Caki2 (cell line): ENCODE measurements at regions not wholly inside any gene's neighbourhood (a gene's known extent, or its start where the extent isn't known, plus 50 kb on each side); places are given as distances from the start of the nearest gene placed in this dataset.

Experiments used
- DNase-seq: peaks from one replicate; pipeline ENCODE4 v3.0.0-alpha.2; 2015; ENCODE audit warnings: low read depth
- in situ Hi-C: cut with HindIII; loops from 2 replicates; pipeline ENCODE4 v1.10.0; 2016; ENCODE audit warnings: low sequenced_read_pairs, low pct_unique_long_range_greater_than_20kb, mixed read lengths

DNA sequence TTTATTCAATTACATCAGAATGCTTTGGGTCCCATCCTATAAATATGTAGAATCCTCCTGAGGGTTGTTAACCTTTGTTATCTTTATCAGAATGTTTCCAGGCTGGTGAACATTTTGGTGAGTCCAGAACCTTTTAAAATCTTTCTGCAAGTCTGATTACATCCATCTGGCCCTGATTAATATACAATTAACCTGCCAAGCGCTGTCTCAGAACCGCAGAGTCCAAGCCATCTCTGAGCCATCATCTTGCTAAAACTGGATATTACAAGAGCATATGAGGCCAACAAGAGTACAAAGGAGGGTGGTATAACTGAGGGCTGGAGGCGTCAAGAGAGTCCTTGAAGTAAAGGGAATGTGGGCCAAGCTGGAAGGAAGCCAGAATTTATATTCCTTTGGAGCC lies 88.6 kb upstream of the ZC3H11B start:
- no peak for DNase-seq
- in situ Hi-C loops = no loop called here

DNA sequence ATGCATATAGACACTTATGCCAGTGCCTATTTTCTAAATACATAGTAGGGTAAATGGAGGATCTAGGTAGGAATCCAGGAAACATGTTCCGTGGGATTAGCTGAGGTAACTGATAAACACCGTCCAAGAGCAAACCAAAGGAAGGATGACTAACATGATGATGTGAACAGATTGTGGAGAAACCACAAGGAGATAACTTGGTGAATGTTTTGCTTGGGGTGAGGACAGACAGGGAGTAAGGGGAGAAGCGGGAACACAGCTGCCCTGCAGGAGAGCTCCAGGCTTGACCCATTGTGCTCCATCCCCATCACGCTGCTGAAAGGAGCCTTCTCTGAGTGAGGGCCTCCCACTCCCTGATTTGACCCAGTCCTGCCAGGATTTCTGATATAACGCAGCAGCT lies 87.0 kb upstream of the ZC3H11B start:
- in situ Hi-C loops = no loop called here
- DNase-seq = no peak

DNA sequence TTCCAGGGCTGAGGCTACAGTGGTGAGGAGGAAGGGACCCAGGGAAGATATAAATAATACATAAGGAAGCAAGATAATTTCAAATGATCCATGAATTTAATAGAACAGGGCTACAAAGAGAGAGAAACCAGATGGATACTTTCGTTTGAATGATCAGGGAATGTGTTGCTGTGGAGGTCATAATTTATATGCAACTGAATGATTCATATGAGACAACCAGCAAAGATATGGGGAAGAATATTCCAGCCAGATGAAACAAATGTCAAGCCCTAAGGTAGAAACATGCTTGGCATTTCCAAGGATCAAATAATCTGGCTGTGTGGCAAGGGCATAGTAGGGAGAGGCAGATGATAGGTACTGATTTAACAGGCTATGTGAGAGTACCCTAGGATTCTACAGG lies 84.8 kb upstream of the ZC3H11B start:
- in situ Hi-C loops = no loop called here
- DNase-seq = no peak

DNA sequence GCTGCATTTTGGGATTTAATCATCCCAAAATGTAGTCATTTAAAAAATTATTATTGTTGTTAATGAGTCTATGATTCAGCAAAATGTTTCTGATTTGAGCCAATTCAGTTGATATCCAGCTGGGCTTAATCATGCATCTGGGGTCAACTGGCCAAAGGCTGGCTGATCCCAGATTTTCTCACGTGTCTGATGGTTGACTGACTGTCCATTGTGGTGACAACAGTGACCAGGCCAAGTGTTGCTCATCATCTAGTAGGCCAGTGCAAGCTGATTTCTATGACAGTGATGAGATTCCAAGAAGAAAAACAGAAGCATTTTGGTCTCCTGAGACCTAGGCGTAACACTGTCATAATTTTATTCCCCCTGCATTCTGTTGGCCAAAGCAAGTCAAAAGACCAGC lies 80.1 kb upstream of the ZC3H11B start:
- in situ Hi-C loops = no loop called here
- DNase-seq = no peak

DNA sequence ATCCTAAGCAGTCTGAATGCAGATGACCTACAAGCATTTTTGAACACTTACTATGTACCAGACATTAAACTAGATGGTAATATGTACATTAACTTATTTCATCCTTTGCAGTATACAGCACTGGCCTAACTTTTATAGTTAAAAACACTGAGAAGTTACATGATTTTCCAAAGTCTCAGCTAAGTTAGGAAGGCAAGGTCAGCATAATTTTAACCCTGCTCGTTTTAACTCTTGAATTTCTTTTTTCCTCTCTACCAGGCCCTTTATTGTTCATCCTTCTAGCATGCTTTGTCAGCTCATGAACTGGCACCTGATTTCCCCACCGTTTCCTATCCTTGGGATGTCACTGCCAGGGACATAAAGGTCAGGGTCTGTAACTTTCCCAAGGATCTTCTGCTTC lies 76.9 kb upstream of the ZC3H11B start:
- in situ Hi-C loops = no loop called here
- DNase-seq = no peak

DNA sequence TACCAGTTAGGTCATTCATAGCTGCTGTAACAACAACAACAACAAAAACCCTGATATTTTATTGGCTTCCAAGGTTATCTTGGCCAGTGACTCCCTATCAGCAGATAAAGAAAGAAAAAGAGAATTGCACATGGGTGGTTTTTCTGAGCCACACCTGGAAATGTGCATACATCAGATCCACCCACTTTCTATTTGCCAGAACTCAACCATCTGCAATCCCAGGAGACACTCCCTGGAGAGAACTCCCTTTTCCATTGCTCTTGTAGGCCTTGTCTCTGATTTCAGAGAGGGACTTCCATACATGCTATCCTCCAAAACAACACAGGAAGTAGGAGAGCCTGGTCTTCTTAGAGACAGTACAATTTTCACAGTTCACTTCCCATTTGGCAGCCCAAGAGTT lies 74.9 kb upstream of the ZC3H11B start:
- DNase-seq = no peak
- in situ Hi-C loops = no loop called here

DNA sequence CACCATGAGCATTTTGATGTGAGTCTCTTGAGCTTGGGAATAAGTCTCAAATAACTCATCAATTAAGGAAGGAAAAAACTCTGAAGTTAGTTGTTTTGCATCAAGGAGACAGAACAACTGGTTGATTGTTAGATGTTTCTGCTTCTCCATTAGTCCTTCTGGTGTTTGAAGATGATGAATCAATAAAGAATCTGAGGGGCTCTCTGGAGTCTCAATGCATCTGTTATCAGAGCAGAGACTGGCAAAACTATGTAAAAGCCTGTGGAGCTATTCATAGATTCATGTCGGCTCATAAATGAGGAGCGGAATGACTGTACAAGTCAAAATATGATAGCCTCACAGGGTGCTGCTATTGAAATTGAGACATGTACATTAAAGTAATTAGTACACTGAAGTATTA lies 73.3 kb upstream of the ZC3H11B start:
- DNase-seq = no peak
- in situ Hi-C loops = no loop called here

DNA sequence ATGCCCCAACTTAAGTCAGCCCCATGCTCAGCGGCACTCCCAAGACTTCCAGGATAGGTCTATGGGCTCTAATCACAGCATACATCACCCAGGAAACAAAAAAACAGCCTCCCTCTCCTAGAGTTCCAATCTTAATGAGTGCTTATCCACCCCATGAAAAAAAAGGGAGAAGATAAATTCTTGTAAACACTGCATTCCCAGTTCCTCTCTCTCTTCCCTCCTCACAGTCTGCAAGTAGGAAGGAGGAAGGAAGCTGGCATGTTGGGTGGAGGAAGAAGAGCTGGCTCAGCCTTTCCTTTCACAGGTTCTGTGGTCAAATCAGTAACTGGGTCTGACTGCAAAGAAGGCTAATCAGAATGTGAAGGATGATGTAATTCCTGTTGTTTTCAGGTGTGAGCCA lies 69.9 kb upstream of the ZC3H11B start:
- DNase-seq = no peak
- in situ Hi-C loops = no loop called here

DNA sequence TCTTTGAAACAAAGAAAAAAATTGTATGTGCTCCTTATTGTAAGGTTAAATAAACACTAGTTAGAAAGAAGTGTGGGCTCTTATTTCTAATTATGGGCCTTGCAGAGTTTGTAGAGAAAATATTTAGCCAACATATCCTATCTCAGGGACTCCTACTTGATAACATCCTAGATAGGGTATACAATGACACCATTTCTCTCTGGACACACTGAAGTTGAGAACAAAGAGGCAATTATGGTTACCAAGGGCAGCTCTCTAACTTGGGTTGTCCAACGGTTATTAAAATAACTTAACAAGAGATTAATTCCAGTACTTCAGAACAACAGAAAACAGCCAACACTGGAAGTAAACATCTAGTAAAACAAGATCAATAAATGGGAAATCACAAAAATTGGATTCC lies 69.0 kb upstream of the ZC3H11B start:
- no peak for DNase-seq
- in situ Hi-C loops = no loop called here

DNA sequence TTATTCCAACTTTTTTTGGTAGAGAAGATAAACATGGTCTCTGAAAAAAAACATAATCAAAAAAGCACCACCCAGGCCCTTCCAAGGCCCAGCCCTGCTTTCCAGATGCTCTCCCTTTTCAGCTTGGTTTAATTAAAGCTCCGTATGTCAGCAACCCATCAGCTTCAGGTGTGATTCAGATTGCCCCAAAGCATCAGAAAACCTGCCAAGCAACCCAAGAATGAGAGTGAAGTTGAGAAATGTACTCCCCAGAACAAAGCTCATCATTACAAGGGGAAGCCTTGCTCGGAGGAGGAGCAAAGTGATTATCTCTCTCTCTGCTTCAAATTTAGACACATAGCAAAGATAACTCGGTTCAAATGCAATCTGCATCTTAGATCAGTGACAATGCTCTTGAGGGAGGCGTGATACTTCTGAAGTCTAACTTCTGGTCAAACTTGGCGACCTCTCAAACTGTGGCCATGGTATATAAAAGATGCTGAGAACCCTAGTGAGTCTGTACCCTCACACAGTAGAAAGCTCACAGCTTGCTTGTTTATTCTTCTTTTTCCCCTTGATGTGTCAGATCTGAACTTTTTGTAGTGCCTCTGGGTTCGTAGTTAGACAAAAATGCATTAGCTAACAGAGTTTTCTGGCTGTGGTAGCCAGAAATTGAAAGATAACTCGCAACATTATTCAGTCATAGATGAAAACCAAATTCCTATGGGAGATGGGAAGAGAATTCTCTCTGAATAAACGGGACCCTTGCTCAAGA lies 63.3 kb upstream of the ZC3H11B start:
- in situ Hi-C loops = no loop called here
- no peak for DNase-seq

DNA sequence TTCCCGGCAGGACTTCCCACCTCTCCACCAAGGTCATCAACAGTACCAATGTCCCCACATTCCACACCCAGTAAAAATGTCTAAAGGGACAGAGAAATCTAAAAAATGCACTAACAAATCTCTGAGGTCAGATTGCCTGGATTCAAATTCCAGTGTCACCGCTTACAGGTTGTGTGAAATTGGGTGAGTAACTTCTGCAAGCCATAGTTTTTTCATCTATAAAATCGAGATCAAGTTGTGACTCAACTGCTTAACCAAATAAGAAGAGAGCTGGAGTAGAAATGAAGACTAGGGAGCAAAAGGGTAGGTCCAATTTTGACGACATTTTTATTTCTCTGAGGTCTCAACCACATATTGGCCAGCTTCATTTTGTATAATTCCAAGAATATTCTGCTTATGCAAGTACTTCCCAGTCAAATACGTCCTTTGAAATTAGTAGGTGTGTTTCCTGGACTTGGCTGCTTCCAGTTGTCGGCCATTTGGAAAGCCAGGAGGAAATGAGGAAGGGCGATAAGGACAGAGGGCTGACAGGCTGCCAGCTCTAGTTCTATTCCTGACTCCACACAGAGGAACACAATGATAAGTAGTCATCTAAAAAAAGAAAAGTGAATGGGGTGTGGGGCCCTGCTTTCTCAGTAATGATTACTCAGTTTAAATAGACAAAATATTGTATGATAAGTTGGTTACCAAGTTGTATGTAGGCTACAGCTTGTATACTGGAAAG lies 57.7 kb upstream of the ZC3H11B start:
- in situ Hi-C loops = no loop called here
- no peak for DNase-seq

DNA sequence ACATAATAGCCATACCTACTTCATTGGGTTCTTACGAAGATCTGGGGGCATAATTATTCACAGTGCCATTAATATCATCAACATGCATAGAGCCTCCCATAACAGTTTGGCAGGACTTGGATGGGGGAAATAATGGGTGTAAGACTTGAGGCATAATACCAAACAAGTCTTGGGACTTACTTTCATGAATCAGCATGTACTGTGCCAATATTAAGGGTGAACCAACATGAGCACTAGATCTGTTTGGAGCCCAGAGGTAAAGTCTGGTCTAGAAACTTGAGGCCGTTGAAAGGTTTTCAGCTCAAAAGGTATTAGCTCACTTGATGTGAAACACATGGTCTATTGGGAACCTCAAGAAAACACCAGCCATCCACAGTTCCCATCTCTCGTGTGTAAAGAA lies 56.7 kb upstream of the ZC3H11B start:
- DNase-seq = no peak
- in situ Hi-C loops = no loop called here

DNA sequence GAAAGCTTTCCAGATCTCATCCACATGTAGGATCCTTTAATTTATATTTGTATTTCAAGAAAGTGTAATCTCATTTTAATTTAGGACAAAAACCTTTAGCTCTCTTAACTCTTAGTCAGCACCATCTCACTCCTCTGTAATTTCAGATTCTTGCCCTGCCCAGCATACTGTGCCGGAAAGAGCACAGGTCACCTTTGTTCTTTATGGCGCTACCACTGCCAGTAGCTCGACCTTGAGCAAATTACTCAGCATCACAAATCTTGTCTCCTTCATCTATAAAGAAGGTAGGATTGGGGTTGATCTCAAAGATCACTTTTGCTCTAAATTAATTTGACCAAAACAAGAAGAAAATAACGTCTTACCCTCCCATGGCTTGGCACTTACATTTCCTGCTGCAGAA lies 56.1 kb upstream of the ZC3H11B start:
- in situ Hi-C loops = no loop called here

DNA sequence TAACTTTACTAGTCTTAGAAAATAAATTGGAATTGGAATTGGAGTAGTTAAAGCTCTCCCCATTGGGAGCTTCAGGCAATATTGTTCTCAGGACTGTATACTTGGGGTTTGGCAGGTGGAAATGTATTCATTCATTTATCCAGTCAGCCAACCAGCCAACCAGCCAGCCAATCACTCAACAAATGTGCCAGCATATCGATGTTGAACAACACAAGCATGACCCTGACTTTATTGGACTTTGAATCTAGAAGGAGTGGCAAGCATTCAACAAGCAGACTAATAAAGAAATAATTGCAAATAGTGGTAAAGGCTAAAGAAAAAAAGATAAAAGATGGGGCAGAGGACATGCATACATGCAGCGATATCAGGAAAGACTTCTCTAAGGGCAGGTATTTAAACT lies 55.5 kb upstream of the ZC3H11B start:
- DNase-seq = no peak
- in situ Hi-C loops = no loop called here

More for the DNA sequence above, 56.1 kb upstream of the ZC3H11B start:
- no peak for DNase-seq

DNA sequence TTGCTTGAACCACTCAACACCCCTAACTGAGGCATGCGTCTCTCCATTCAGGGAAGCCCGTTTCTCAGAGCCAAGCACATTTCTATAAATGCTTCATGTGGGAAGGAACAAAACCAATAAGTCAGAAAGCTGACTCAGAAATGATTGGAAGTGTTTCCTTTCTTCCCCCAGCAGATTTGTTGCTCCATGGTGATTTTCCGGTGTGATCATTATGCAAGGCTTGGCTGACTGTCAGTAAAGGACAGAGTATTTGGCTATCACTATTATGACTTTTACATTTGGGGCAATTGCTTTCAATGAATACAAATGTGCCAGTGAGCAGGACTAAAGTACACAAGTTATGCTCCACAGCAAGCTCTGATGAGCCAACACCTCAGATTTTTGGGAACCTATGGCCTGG lies 53.3 kb upstream of the ZC3H11B start:
- in situ Hi-C loops = no loop called here
- no peak for DNase-seq

DNA sequence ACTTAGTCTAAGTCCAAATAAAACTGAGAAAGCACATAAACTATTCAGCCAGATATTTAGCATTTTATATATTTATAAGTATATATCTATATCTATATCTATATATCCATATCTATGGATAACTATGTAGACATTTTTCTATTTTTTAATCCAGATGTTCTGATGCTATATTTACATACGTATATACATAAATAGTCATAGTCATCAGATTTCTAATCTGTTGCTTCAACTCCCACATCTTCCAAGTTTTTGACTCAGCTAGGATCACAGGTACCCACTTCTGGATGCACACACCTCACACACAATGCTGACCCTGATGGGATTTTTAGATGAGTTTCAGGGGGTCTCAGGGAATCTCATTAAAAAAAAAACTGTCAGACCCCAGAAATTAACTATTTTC lies 52.2 kb upstream of the ZC3H11B start:
- no peak for DNase-seq
- in situ Hi-C loops = no loop called here

DNA sequence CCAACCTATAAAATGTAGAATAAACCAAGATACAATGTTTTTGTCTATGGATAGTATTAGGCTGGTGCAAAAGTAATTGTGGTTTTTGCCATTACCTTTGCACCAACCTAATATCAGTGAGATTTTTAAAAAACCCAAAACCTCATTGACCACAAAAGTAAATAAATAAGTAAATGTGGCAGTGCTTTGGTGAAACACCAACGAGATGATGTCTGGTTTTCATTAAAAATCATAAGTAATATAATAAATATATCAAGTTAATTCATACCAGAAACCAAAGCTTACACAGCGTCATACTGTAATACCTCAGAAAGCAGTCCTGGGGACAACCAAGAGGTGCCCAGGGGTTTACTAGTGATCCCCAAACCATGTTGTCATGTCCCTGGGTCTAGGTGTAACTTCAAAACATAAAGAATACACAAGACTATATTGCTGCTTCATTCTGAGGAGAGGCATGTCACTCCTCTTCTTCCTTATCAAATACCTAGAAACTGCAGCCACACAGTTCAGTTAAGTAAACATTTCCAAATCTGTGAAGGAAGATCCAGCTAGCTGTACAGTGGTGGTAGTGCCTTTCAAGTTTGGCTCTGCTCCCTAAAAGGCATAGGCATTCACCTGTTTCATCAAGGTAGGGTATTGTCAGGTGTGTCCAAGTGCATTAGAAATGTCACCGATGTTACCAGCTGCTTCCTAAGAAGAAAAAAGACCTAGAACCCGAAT lies 51.6 kb upstream of the ZC3H11B start:
- in situ Hi-C loops = no loop called here
- no peak for DNase-seq
